ACHN (cell line): ENCODE measurements at regions not wholly inside any gene's neighbourhood (a gene's known extent, or its start where the extent isn't known, plus 50 kb on each side); places are given as distances from the start of the nearest gene placed in this dataset.
"Not testable (repeated sequence)": the region's sequence is repeated elsewhere in the genome, so short reads cannot be mapped to it uniquely, and the experiment has no call there.

Experiments used
- DNase-seq: peaks from one replicate; pipeline ENCODE4 v3.0.0-alpha.2; 2015
- in situ Hi-C: cut with HindIII; loops from 2 replicates; pipeline ENCODE4 v1.10.0; 2017; ENCODE audit warnings: low sequenced_read_pairs, low pct_ligation_motif_present, low pct_unique_long_range_greater_than_20kb

GRCh38 chr5:74507370-74508005 is 133.0 kb downstream of the ENC1 start:
- in situ Hi-C loops: no loop called here
- no peak for DNase-seq

GRCh38 chr5:74506119-74506518 is 134.4 kb downstream of the ENC1 start:
- in situ Hi-C loops: no loop called here
- no peak for DNase-seq

GRCh38 chr5:74504463-74504862 is 136.1 kb downstream of the ENC1 start:
- in situ Hi-C loops: no loop called here
- DNase-seq: no peak

GRCh38 chr5:74502479-74502950 is 138.0 kb downstream of the ENC1 start:
- in situ Hi-C loops: no loop called here
- no peak for DNase-seq

GRCh38 chr5:74501674-74502478 is 138.7 kb downstream of the ENC1 start:
- no peak for DNase-seq
- in situ Hi-C loops: no loop called here

GRCh38 chr5:74500110-74500917 is 140.2 kb downstream of the ENC1 start:
- DNase-seq: no peak

GRCh38 chr5:74499256-74500050 is 141.1 kb downstream of the ENC1 start:
- DNase-seq: no peak
- in situ Hi-C loops: no loop called here

More at GRCh38 chr5:74500110-74500917, 140.2 kb downstream of the ENC1 start:
- in situ Hi-C loops: no loop called here

- DNase-seq: no peak
- in situ Hi-C loops: no loop called here
These were observed 142.8 kb downstream of the ENC1 start for GRCh38 chr5:74497706-74498105.

- DNase-seq: no peak
- in situ Hi-C loops: no loop called here
These were observed 147.1 kb downstream of the ENC1 start for GRCh38 chr5:74493411-74493810.

GRCh38 chr5:74492230-74492629 is 148.3 kb downstream of the ENC1 start:
- no peak for DNase-seq
- in situ Hi-C loops: no loop called here

- DNase-seq: no peak
- in situ Hi-C loops: no loop called here
These were observed 148.9 kb downstream of the ENC1 start for GRCh38 chr5:74491586-74491985.

- in situ Hi-C loops: no loop called here
- DNase-seq: no peak
These were observed 149.7 kb downstream of the ENC1 start for GRCh38 chr5:74490814-74491213.

GRCh38 chr5:74482990-74483389 is 157.5 kb downstream of the ENC1 start:
- no peak for DNase-seq
- in situ Hi-C loops: no loop called here

- in situ Hi-C loops: no loop called here
- DNase-seq: no peak
These were observed 158.0 kb downstream of the ENC1 start for GRCh38 chr5:74482523-74482922.

- DNase-seq, in situ Hi-C loops: not testable (repeated sequence)
These were observed 159.2 kb downstream of the ENC1 start for GRCh38 chr5:74481357-74481756.

GRCh38 chr5:74480201-74480600 is 160.3 kb downstream of the ENC1 start:
- in situ Hi-C loops: no loop called here
- no peak for DNase-seq

- DNase-seq: no peak
- in situ Hi-C loops: no loop called here
These were observed 162.2 kb downstream of the ENC1 start for GRCh38 chr5:74478328-74478727.

GRCh38 chr5:74477761-74478160 is 162.8 kb downstream of the ENC1 start:
- in situ Hi-C loops: no loop called here
- DNase-seq: no peak
